Mammary epithelial cell (primary cell): ENCODE measurements at regions not wholly inside any gene's neighbourhood (a gene's known extent, or its start where the extent isn't known, plus 50 kb on each side); places are given as distances from the start of the nearest gene placed in this dataset.

Experiments
- EZH2 ChIP-seq: IDR thresholded peaks from 2 replicates; pipeline ENCODE4 v1.6.1; 2012; ENCODE audit warnings: low read length, inconsistent platforms, borderline replicate concordance
- TF ChIP-seq, protein P1 (sequence below), 2 donors: IDR thresholded peaks in 1 of 2; conservative IDR thresholded peaks in 1 of 2; 2 replicates each; pipeline ENCODE4 v1.5.1; 2011 to 2012; ENCODE audit warnings: inconsistent platforms in 2 of 2, low read length in 2 of 2, mild to moderate bottlenecking in 2 of 2, control low read depth in 1 of 2, low read depth in 1 of 2; ENCODE audit not compliant: insufficient read depth in 1 of 2; ENCODE audit errors: extremely low read depth in 1 of 2

DNA sequence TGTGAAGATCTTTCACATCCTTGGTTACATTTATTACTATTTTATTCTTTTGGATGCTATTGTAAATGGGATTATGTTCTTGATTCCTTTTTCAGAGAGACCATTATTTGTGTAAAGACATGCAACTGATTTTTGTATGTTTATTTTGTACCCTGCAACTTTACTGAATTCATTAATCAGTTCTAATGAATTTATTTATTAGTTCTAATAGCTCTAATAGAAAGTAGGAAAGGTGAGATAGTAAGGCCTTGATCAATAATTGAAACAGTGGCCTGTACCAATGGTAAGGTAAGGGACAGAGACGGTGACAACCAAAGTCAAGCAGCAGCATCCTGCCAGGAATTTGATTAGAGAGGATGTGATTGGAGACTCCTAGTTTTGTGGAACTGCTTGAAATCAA, 224.1 kb downstream of the PHLDA1 start:
- TF ChIP-seq, protein P1, sequence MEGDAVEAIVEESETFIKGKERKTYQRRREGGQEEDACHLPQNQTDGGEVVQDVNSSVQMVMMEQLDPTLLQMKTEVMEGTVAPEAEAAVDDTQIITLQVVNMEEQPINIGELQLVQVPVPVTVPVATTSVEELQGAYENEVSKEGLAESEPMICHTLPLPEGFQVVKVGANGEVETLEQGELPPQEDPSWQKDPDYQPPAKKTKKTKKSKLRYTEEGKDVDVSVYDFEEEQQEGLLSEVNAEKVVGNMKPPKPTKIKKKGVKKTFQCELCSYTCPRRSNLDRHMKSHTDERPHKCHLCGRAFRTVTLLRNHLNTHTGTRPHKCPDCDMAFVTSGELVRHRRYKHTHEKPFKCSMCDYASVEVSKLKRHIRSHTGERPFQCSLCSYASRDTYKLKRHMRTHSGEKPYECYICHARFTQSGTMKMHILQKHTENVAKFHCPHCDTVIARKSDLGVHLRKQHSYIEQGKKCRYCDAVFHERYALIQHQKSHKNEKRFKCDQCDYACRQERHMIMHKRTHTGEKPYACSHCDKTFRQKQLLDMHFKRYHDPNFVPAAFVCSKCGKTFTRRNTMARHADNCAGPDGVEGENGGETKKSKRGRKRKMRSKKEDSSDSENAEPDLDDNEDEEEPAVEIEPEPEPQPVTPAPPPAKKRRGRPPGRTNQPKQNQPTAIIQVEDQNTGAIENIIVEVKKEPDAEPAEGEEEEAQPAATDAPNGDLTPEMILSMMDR (conservative IDR thresholded peaks at IDR 0.05 in 1 of 2, IDR thresholded peaks at IDR 0.05 in 1 of 2; ENCODE audit: extremely low read depth in 1 of 2, insufficient read depth in 1 of 2, low read depth in 1 of 2, low read length in 2 of 2): no peak
- TF ChIP-seq EZH2: no peak
